GM19467 (cell line): ENCODE measurements at regions not wholly inside any gene's neighbourhood (a gene's known extent, or its start where the extent isn't known, plus 50 kb on each side); places are given as distances from the start of the nearest gene placed in this dataset.

Source experiments
- ATAC-seq: cut with Tn5 transposase; IDR thresholded peaks from one replicate; pipeline ENCODE4 v1.9.1; 2021; ENCODE audit warnings: mild to moderate bottlenecking, moderate library complexity; ENCODE audit not compliant: unreplicated experiment

GRCh38 chr16:73846356-73846755 lies 450.3 kb upstream of the PSMD7 start:
- no peak for ATAC-seq

- no peak for ATAC-seq
Observed at GRCh38 chr16:73846007-73846330, 450.6 kb upstream of the PSMD7 start.

- no peak for ATAC-seq
Observed at GRCh38 chr16:73845238-73846006, 451.2 kb upstream of the PSMD7 start.

- no peak for ATAC-seq
Observed at GRCh38 chr16:73840728-73841127, 455.9 kb upstream of the PSMD7 start.

GRCh38 chr16:73831220-73831619 lies 465.4 kb upstream of the PSMD7 start:
- no peak for ATAC-seq

GRCh38 chr16:73823205-73823849 lies 473.3 kb upstream of the PSMD7 start:
- ATAC-seq = no peak

GRCh38 chr16:73817526-73818324 lies 478.9 kb upstream of the PSMD7 start:
- no peak for ATAC-seq

- no peak for ATAC-seq
Observed at GRCh38 chr16:73813527-73813926, 483.1 kb upstream of the PSMD7 start.

- no peak for ATAC-seq
Observed at GRCh38 chr16:73804456-73804855, 492.2 kb upstream of the PSMD7 start.

- ATAC-seq = no peak
Observed at GRCh38 chr16:73798471-73798870, 498.1 kb upstream of the PSMD7 start.

- no peak for ATAC-seq
Observed at GRCh38 chr16:73797115-73797514, 499.5 kb upstream of the PSMD7 start.

GRCh38 chr16:73796241-73796640 lies 500.4 kb upstream of the PSMD7 start:
- ATAC-seq = no peak

- no peak for ATAC-seq
Observed at GRCh38 chr16:73794994-73795393, 501.6 kb upstream of the PSMD7 start.

GRCh38 chr16:73793871-73794437 lies 502.7 kb upstream of the PSMD7 start:
- no peak for ATAC-seq

- ATAC-seq = no peak
Observed at GRCh38 chr16:73793260-73793659, 503.4 kb upstream of the PSMD7 start.

- ATAC-seq = no peak
Observed at GRCh38 chr16:73792199-73793020, 504.2 kb upstream of the PSMD7 start.

GRCh38 chr16:73781297-73781696 lies 515.3 kb upstream of the PSMD7 start:
- no peak for ATAC-seq

- ATAC-seq = no peak
Observed at GRCh38 chr16:73778887-73779286, 517.7 kb upstream of the PSMD7 start.

GRCh38 chr16:73775841-73776388 lies 520.7 kb upstream of the PSMD7 start:
- ATAC-seq = no peak
